Fibroblast of the aortic adventitia (primary cell): ENCODE measurements at regions not wholly inside any gene's neighbourhood (a gene's known extent, or its start where the extent isn't known, plus 50 kb on each side); places are given as distances from the start of the nearest gene placed in this dataset.

Experiments
- DNase-seq: peaks from one replicate; pipeline ENCODE4 v3.0.0-alpha.2; 2010; ENCODE audit warnings: low read depth
- H3K4me3 ChIP-seq: 2 replicates; pipeline ENCODE4 v1.5.1; 2011; ENCODE audit warnings: low read depth, mild to moderate bottlenecking, control low read depth, low read length, moderate library complexity
- TF ChIP-seq, protein P1 (sequence below): IDR thresholded peaks from 2 replicates; pipeline ENCODE4 v1.5.1; 2011; ENCODE audit warnings: mild to moderate bottlenecking, low read length, control low read depth, inconsistent platforms; ENCODE audit not compliant: insufficient read depth

DNA sequence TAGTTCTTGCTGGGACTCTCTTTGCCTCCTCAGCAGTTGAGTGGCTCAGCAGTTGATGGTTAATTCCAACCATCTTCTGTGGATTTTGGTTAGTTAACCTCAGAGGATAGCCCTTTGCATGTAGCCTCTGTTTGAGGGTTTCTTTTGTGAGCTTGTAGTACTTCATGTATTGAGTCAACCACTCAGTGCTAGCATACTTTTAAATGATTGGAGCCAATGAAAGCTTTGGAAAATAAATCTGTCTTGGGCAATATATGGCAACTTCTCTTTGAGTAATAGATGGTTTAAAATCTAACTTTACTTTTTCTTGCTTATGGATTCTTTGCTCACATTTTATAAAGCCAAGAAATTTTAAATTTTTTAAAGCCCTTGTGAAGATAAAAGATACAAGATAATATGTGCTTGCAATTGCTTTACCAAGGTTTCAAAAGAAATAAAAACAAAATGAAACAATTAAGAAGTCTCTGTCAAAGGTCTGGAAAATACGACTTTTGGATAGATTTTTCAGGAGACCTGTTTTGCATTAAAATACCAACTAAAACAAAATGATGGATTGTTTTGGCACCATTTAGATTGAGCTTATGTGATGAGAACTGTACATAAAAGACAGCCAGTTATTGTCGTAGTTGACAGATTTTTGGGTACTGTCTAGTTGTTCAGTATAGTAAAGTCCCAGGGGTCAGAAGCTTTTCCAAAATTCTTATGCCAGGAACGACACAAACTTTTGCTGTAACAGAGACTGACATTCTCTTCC, 181.9 kb downstream of the SPRY1 start:
- no peak overlapping the region for H3K4me3 ChIP-seq
- TF ChIP-seq, protein P1, sequence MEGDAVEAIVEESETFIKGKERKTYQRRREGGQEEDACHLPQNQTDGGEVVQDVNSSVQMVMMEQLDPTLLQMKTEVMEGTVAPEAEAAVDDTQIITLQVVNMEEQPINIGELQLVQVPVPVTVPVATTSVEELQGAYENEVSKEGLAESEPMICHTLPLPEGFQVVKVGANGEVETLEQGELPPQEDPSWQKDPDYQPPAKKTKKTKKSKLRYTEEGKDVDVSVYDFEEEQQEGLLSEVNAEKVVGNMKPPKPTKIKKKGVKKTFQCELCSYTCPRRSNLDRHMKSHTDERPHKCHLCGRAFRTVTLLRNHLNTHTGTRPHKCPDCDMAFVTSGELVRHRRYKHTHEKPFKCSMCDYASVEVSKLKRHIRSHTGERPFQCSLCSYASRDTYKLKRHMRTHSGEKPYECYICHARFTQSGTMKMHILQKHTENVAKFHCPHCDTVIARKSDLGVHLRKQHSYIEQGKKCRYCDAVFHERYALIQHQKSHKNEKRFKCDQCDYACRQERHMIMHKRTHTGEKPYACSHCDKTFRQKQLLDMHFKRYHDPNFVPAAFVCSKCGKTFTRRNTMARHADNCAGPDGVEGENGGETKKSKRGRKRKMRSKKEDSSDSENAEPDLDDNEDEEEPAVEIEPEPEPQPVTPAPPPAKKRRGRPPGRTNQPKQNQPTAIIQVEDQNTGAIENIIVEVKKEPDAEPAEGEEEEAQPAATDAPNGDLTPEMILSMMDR, result no peak
- peak; percentile 59 for DNase-seq

DNA sequence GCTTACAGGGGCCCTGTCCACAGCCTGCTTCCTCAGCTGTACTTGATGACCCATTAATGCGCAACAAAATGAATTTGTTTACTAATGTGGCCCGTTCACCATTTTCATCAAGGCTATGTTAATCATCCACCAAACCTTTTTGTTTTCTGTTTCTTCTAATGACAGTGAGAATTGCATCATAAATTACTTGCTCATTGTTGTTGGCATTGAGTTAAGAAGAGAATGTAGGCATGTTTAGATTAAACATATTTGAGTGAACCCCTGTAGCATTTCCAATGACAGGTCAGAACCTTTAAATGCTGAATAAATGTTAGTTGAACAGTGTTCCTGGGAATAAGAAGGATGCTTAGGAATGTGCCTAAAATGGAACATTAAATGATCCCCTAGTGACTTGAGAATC, 183.4 kb downstream of the SPRY1 start:
- peak; percentile 33 for DNase-seq
- TF ChIP-seq, protein P1, result no peak
- no peak overlapping the region for H3K4me3 ChIP-seq

DNA sequence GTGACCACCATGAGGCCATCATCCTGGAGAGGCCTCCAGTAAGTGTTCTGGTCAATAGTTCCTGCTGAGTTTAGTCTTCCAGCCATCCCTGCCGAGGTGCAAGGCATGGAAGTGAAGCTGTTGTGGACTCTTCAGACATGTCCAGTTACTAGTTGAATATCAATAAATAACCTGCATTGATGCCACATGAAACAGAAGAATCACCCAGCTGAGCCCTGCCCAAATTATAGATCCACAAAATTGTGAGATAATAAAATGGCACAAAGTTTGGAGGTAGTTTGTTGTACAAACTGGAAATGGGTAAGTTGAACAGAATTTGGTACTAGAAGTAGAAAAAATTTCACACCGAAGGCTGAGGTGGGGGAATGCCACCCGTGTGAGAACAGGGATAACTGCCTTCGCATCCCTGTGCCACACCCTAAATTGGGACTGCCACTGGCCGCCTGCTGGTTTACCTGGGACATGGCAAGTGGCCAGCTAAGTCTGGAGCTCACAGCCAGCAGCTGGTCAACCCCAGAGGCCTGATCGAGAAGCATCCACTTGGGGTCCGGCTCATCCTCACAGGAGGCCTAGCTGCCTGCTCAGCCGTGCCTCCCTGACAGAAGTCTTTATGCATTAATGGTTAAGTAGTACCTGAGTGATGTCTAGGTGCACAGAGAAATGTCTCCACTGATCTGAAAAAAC, 184.5 kb downstream of the SPRY1 start:
- TF ChIP-seq, protein P1, result peak; percentile 6
- DNase-seq, result no peak
- no peak overlapping the region for H3K4me3 ChIP-seq

DNA sequence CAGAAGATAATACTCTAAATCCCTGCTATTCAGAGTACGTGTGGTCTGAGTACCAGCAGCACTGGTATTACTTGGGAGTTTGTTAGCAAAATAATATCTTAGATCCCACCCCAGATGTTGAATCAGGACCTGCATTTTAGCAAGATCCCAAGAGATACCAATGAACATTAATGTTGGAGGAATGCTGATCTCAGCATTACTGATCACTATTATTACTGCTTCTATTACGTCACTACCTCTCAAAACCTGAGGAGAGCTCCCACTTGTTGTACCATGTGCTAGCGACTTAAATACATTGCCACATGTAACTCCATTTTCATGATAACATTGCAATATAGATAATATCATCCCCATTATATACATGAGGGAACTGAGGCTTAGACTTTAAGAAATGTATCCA, 185.2 kb downstream of the SPRY1 start:
- TF ChIP-seq, protein P1, result no peak
- no peak for DNase-seq
- H3K4me3 ChIP-seq, result no peak overlapping the region

DNA sequence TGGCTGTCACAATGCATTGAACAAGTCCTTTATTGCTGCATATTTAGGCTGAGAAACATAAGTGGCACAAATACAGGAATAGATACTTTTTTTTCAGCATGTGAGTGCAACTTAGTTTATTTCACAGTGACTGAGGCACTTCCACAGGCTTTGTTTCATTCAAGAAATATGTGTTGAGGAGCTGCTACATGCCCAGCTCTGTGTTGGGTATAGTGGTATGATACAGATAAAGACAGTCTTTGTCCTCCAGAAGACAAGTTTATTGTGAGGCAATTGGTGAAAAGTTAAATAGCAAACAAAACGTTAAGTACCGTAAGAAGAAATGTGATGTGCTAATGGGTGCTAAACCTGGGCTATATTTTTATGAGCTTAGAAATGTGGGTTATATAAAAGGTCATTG, 186.4 kb downstream of the SPRY1 start:
- no peak for DNase-seq
- TF ChIP-seq, protein P1, result no peak
- no peak overlapping the region for H3K4me3 ChIP-seq

DNA sequence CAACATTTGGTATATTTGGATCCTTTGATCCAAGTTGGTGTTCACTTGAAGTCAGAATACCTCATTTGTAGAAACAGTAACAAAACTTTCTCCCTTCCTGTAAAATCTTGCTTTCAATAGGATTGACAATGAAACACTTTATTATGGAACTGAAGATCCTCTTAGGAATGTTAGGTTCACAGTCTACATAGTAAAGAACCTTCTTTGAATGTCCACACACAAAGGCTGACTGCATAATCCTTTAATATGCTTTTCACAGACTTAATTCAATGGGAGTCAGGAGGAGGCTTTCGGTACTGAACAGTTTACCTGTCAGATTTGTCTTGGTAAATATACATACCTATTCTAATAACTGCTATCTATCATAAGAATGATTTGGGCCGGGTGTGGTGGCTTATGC, 188.5 kb downstream of the SPRY1 start:
- no peak for DNase-seq
- no peak overlapping the region for H3K4me3 ChIP-seq
- TF ChIP-seq, protein P1, result no peak
